Stimulated activated CD8-positive, alpha-beta memory T cell treated with anti-CD3 and anti-CD28 coated beads, Interleukin-15, amount 100 ng/mL, for 48 hours (primary cell): ENCODE measurements at regions not wholly inside any gene's neighbourhood (a gene's known extent, or its start where the extent isn't known, plus 50 kb on each side); places are given as distances from the start of the nearest gene placed in this dataset.

Source experiments
- DNase-seq, 2 donors: peaks; one replicate each; pipeline ENCODE4 v3.0.0-alpha.2; 2020; ENCODE audit warnings: low read depth in 2 of 2

DNA sequence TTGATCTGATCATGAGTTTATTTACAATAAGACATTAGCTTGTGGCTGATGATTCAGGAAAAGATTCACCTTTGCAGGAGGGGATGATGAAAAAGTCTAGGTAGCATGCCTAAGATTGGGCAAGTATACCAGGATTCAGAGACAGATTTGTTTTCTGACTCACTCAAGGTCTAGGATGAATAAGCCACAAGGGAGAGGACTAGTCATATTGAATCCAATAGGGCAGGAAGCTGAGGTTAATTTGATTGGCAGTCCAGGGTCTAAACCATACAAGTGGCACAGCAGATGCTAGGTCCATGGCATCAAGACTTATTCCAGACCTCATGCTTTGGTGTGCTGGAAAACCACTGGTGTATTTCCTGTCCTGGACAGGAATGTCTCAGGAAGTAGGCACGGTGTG lies 1133.4 kb downstream of the XPNPEP1 start:
- no peak for DNase-seq

GRCh38 chr10:108789336-108789735 lies 1134.0 kb downstream of the XPNPEP1 start:
- no peak for DNase-seq

- DNase-seq: no peak
Measured at GRCh38 chr10:108788891-108789290, 1134.4 kb downstream of the XPNPEP1 start.

DNA sequence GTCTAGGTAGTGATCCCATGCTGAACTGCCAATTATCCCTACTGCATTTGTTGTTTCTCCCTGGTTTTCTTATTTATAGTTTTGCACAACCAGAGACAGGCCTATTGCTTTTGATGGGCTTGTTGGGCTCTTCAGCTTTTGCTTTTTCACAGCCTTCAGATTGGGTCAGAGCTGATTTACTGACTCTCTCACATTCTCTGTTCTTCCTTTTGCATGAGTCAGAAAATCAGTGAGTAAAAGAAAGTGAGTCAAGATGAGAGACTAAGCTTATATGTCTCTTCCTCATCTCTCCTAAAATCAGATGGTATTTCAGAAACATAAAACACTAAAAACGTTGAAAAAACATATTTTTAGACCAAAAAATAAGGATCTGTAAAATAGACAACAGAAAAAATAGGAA lies 1135.4 kb downstream of the XPNPEP1 start:
- DNase-seq: no peak

DNA sequence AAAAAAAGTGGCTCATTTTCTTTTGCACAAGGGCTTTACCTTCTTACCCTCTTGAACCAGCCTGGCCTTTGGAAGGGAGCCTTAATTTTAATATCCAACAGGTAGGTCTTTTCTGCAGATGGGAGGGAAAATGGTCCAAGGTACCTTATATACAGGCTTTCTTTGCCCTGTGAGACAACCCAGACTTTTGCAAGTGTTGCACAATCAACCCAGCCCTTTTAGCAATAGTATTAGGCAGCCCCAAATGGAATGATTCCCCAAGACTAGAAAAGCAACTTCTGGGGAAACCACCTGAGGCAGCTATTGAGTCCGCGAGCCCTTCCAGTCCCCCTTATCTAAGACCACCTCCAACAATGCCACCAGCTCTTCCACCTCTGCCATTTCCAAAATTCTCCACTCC lies 1138.3 kb downstream of the XPNPEP1 start:
- no peak for DNase-seq

GRCh38 chr10:108784534-108784933 lies 1138.8 kb downstream of the XPNPEP1 start:
- no peak for DNase-seq

- DNase-seq: no peak
Measured at GRCh38 chr10:108783897-108784296, 1139.4 kb downstream of the XPNPEP1 start.

- DNase-seq: no peak
Measured at GRCh38 chr10:108782411-108782810, 1140.9 kb downstream of the XPNPEP1 start.

DNA sequence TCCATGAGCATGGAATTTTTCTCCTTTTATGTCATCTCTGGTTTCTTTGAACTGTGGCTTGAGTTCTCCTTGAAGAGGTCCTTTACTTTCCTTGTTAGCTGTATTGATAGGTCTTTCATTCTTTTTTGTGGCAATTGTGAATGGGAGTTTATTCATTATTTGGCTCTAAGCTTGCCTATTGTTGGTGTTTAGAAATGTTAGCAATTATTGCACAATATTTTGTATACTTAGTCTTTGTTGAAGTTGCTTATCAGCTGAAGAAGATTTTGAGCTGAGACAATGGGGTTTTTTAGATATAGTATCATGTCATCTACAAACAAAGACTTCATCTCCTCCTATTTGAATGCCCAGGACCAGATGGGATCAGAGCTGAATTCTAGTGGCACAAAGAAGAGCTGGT lies 1143.8 kb downstream of the XPNPEP1 start:
- no peak for DNase-seq

DNA sequence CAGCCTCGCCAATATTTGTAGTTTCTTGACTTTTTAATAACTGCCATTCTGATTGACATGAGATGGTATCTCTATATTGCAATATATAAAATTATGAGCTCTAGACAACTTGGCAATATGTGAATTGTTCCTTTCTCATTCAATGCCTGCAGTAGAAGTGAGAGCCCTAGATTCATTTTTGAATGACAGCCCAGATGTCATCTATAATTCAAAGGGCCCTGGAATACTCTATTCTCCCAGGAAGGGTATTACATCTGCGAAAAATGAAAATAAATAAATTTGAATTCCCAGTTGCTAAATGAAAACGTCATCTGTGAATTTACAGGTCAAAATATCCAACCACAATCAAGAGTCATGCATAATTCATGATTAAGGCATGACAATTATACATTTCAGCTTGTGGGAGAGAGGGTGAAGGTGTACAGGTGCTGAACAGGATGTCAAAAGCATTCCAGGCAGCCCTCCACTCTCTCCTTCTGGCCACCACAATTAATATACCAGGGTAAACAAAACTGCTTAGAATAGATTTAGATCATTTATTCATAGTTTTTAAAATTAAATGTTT lies 1147.3 kb downstream of the XPNPEP1 start:
- no peak for DNase-seq

- no peak for DNase-seq
Measured at GRCh38 chr10:108771106-108771505, 1152.2 kb downstream of the XPNPEP1 start.

GRCh38 chr10:108765794-108766193 lies 1157.5 kb downstream of the XPNPEP1 start:
- no peak for DNase-seq

DNA sequence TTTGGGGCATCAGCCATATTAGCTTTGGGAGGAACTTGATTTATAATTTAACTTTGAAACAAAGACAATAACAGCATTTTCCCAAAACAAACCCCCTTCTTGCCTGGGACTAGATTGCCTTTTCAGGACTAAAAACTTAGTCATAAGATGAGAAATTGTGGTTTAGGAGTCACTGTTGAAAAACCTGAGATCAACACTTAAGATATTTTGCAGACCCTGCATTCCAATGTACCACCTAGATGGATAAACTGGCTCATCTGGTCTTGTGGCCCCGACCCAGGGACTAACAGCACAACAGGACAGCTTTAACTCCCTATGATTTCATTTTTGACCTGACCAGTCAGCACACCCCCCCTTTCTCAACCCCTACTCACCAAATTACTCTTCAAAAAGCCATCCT lies 1165.4 kb downstream of the XPNPEP1 start:
- no peak for DNase-seq

- DNase-seq: no peak
Measured at GRCh38 chr10:108755646-108756045, 1167.7 kb downstream of the XPNPEP1 start.

DNA sequence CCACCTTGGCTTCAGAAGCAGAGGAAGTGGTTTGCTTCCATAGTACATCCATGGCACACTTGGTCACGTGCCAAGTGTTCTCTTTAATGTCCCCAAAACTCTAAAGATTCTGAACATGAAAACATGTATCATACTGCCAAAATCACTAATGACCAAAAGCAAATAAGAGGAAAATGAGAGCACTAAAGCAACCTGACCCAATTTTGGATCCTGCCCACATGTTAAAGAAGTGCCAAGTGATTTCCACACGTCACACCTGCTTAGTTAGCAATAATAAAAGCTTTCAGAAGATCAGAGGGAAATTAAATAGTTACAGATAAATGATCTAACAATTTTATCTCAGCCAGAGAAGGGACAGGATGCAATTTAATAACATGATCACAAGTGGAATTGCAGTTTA lies 1170.0 kb downstream of the XPNPEP1 start:
- no peak for DNase-seq

DNA sequence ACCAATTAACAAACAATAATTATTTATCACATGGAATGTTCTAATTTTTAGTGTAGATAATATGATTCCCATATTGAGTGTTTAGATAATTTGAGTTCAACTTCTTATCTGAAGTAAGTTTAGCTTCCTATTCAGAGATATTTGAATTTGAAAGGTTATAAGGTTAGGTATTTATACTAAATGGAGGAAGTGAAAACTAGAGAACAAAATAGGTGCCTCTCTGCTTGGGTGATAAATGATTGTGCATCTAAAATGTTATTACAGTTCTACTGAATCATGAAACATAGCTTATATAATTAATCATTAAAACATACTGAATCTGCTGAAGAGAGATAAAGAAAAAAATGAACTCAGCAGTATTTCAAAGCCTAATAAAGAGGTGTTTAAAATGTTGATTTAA lies 1174.3 kb downstream of the XPNPEP1 start:
- DNase-seq: no peak

- no peak for DNase-seq
Measured at GRCh38 chr10:108736111-108736510, 1187.2 kb downstream of the XPNPEP1 start.

DNA sequence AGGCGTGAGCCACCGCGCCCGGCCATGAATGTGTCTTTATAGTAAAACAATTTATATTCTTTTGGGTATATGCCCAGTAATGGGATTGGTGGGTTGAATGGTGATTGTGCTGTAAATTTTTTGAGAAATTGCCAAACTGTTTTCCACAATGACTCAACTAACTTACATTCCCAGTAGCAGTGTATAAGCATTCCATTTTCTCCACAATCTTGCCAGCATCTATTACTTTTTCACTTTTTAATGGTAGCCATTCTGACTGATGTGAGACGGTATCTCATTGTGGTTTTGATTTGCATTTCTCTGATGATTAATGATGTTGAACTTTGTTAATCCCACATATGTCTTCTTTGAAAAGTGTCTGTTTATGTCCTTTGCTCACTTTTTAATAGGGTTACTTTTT lies 1187.9 kb downstream of the XPNPEP1 start:
- DNase-seq: no peak

DNA sequence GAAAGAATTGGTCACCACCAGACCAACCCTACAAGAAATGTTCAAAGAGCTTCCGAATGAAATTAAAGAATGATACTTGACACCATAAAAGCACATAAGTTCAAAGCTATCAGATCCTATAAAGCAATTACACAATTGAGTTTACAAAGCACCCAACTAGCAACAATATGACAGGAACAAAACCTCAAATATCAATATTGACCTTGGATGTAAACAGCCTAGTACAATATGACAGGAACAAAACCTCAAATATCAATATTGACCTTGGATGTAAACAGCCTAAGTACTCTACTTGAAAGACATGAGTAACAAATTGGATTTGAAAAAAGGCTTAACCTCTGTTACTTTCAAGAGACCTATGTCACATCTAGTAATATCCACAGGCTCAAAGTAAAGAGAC lies 1201.4 kb downstream of the XPNPEP1 start:
- no peak for DNase-seq

GRCh38 chr10:108716352-108716751 lies 1207.0 kb downstream of the XPNPEP1 start:
- no peak for DNase-seq

DNA sequence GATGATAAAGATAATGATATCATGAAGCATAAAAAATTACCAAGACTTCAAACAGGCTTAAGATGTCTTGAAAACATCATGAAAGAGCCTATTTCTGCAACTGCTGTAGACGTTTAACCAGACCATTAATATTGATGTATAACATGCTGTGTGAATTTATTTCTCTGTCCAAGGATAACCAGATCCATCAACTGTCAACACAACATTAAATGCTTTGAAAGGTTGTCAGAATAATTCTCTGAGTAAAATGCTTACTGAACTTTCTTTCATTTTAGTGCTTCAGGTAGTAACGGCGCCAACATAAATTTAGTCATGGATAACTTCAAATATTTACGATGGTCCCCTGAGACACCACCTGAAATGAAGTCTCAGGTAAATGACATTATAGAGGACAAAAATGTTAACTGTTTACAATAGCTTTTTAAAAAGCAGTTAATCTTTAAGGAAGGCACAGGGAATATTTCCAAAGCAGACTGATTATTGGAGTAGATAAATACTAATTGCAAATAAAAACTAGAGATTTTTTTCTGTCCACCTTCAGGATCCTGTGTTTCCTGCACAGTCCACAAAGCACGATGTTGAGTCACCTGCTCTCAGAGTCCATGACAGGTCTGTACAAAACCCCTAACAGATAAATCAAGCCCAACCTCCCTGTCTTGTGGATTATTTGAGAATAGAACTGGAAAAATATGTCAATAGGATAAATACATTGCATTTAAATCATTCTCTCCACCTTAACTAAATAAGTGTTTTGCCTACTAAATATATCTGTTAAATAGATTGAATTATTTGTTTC lies 1213.2 kb downstream of the XPNPEP1 start:
- DNase-seq: no peak

DNA sequence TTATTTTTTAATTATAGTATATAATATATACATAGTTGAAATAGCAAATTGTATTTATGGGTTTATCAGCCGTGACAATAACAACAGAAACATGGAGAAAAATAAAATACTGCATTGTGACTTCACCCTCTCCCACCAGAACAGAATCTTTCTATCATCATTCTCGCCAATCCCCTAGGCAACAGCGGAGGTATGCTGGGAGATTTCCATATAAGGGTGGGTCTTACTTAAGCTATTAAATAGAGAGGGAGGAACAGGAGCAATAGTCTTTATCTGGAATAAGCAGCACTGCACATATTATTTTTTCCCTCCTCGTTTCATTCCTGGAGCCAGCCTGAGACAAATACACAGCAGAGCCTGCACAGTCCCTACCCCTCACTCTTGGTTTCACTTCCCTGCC lies 1214.9 kb downstream of the XPNPEP1 start:
- DNase-seq: no peak

- no peak for DNase-seq
Measured at GRCh38 chr10:108696792-108697477, 1226.4 kb downstream of the XPNPEP1 start.
